ENCODE measurements at regions not wholly inside any gene's neighbourhood (a gene's known extent, or its start where the extent isn't known, plus 50 kb on each side); places are given as distances from the start of the nearest gene placed in this dataset.

- Histone ChIP-seq H3K4me3 (no peak overlapping the region), H3K27ac (ENCODE audit: extremely low read depth, low read depth, low read length) (no peak overlapping the region), H2AFZ (ENCODE audit: low read depth, low read length) (no peak overlapping the region), H4K20me1 (replicated peaks; ENCODE audit: control insufficient read depth, insufficient read depth, low read length) (no peaks in the 10 kb centered on the region), H3K4me2 (ENCODE audit: insufficient read depth, low read length) (no peak overlapping the region), H3K4me1 (replicated peaks in 1 of 2; ENCODE audit: control insufficient read depth in 2 of 2, insufficient read depth in 2 of 2, low read length in 2 of 2) (no peaks in the 10 kb centered on the region), H3K9me3 (replicated peaks; ENCODE audit: control insufficient read depth, insufficient read depth, low read depth, low read length) (no peaks in the 10 kb centered on the region), H3K9ac (ENCODE audit: insufficient read depth in 1 of 2, low read depth in 2 of 2, low read length in 2 of 2) (no peak overlapping the region), H3K27me3 (ENCODE audit: control insufficient read depth in 2 of 2, insufficient read depth in 2 of 2, low read length in 2 of 2) (no peaks in the 10 kb centered on the region), H3K9me1 (ENCODE audit: control insufficient read depth, insufficient read depth, low read length) (no peaks in the 10 kb centered on the region), H3K36me3 (ENCODE audit: control insufficient read depth, insufficient read depth, low read length) (no peaks in the 10 kb centered on the region), H3K79me2 (ENCODE audit: control insufficient read depth, insufficient read depth, low read length) (no peaks in the 10 kb centered on the region)
- WGBS (ENCODE audit: insufficient coverage, low coverage, missing lambda C conversion rate): 2% methylated on average over 8 of the region's 8 CpGs
- intact Hi-C loops (cut with micrococcal nuclease): no loop called here
- TF ChIP-seq HMGN3 (IDR thresholded peaks at IDR 0.05; ENCODE audit: borderline replicate concordance, extremely low read depth, insufficient read length, low read depth, low read length) (no peak), NFE2 (IDR thresholded peaks at IDR 0.05; ENCODE audit: low read depth) (no peak), CBX5 (IDR thresholded peaks at IDR 0.05; ENCODE audit: borderline replicate concordance, low read depth) (no peak), ATF2 (CRISPR knock-in tag; IDR thresholded peaks at IDR 0.05) (no peak), LARP7 (IDR thresholded peaks at IDR 0.05) (no peak), GTF2B (IDR thresholded peaks at IDR 0.05; ENCODE audit: extremely low read depth, insufficient read length) (no peak), SP2 (IDR thresholded peaks at IDR 0.05; ENCODE audit: extremely low read depth, low read depth, low read length, poor library complexity, severe bottlenecking) (no peak), RB1 (IDR thresholded peaks at IDR 0.05; ENCODE audit: low read depth) (no peak), POLR2G (IDR thresholded peaks at IDR 0.05; ENCODE audit: low read depth, low read length) (no peak)
- FAIRE-seq: no peak
- in situ Hi-C loops (cut with MboI): no loop called here
- CTCF ChIA-PET (ENCODE audit: low intra/inter-chr PET ratio): no interaction called here
- ATAC-seq: no peak
- POLR2A ChIA-PET: no interaction called here
- DNase-seq (ENCODE audit: extremely low read depth in 1 of 4, low spot score in 3 of 4): no peak
- BruUV-seq (replicated peaks): no TSS peak
Measured at GRCh38 chr2:83016343-83017110, 1442.6 kb downstream of the SUCLG1 start.
